HK-2 (cell line): ENCODE measurements at regions not wholly inside any gene's neighbourhood (a gene's known extent, or its start where the extent isn't known, plus 50 kb on each side); places are given as distances from the start of the nearest gene placed in this dataset.
"Not testable (repeated sequence)": the region's sequence is repeated elsewhere in the genome, so short reads cannot be mapped to it uniquely, and the experiment has no call there.

ENCODE experiments used
- DNase-seq: peaks from one replicate; pipeline ENCODE4 v3.0.0-alpha.2; 2018; ENCODE audit not compliant: unreplicated experiment

GRCh38 chr9:119924736-119925135 lies 555.5 kb upstream of the BRINP1 start:
- DNase-seq, result no peak

DNA sequence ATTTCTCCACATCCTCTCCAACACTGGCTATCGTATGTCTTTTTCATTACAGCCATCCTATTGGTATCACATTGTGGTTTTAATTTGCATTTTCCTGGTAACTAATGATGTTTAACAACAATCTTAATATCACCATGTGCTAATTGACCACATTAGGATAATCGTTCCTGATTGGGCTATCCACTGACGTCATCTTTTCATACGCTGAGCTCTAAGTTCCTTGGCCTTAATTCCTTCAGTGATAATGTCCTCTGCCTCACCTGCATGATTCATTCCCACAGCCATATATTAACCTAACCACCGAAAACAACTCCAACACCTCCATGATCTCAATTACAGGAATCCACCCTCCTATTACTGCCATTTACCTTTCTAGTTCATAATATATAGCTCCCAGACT lies 547.9 kb upstream of the BRINP1 start:
- DNase-seq, result no peak

GRCh38 chr9:119907056-119907455 lies 537.8 kb upstream of the BRINP1 start:
- DNase-seq, result no peak

- no peak for DNase-seq
Observed at GRCh38 chr9:119905724-119906123, 536.5 kb upstream of the BRINP1 start.

- DNase-seq, result no peak
Observed at GRCh38 chr9:119903851-119904250, 534.6 kb upstream of the BRINP1 start.

- DNase-seq, result no peak
Observed at GRCh38 chr9:119902611-119903010, 533.4 kb upstream of the BRINP1 start.

DNA sequence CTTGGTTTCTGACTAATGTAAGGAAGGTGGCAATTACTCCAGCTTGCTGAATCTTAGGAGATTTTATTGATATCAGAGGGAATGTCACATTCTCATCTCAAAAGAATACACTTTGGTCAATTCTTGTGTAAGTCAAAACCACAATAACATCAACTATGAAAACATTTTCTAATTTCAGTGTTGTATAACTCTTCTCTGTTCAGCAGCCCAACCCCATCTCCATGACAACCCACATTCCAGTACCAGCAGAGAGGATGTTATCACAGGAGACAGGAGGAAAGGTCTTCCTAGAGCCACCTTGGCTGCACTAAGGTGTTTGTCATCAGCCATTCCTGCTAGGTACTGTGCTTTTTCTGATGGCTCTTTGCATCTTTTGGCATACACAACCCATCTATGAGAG lies 529.1 kb upstream of the BRINP1 start:
- no peak for DNase-seq

GRCh38 chr9:119884438-119884837 lies 515.2 kb upstream of the BRINP1 start:
- no peak for DNase-seq

DNA sequence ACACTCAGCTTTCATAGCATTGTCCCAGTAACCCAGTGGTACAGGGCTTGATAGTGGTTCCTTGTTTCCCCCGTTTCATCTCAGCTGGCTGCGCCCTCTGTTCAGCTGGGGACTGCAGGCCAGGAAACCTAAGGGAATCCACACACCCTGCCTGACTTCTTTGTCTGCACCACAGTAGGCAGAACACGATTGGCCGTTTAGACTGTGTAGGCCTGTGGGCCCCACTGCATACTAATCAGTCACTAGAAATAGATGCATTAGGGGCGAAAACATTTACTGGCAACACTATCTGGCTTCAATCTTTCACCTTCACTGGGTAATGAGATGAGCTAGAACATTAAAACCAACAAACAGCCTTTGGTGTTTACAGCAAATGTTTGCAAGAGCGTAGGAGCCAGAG lies 512.7 kb upstream of the BRINP1 start:
- no peak for DNase-seq

DNA sequence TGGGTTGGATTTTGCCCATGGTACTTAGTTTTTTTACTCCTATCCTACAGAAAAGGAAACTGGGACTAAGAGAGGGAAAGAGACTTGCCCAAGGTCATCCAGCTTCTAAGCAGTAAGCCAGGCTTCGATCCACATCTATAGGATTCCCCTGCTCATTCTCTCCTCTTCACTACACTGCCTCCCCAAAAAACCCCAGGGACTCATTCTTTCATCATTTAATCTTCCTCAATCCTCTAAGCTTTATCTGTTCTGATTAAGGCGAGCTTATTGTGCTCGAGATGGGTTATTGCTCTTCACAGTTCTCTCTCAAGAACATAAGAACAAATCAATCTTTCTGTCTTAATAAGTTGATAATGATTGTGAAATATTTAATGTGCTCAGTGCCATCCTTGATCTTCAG lies 511.1 kb upstream of the BRINP1 start:
- DNase-seq, result no peak

GRCh38 chr9:119877306-119877705 lies 508.1 kb upstream of the BRINP1 start:
- no peak for DNase-seq

DNA sequence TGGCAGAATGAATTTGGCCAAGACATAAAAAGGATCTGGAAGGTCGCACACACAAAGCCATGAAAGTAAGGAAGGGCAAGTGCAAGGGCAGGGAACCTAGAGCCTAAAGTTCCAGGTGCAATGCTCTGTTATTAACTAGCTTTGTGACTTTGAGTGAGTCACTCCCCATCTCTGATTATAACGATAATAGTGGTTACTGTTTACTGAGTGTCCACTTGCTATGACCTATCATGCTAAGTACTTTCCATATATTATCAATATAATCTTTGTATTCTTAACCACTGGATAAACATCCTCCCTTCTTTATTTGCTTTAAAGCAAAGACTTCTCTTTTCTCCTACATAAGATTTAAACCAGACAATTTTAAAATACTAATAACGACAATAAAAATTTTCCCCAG lies 504.6 kb upstream of the BRINP1 start:
- DNase-seq, result no peak

- not testable (repeated sequence) for DNase-seq
Observed at GRCh38 chr9:119870251-119870650, 501.0 kb upstream of the BRINP1 start.

- no peak for DNase-seq
Observed at GRCh38 chr9:119868694-119869093, 499.5 kb upstream of the BRINP1 start.

DNA sequence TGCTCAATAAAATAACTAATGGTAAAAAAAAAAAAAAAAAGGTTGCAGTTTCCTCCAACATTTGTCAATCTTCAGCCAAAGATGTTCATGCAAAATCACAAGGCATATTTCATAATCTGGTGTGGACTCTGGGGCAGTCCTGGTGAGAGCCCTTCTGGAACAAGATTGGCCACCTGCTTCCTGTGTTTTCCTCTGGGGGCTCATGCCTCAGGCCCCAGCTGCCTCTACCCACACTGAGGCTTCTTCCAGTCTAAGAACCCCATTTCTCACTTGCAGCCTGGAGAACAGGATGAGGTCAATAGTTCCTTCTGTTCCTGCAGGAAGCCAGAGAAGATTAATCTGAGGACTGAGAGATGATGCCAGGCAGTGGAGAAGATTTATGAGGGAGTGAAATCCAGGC lies 492.6 kb upstream of the BRINP1 start:
- no peak for DNase-seq

DNA sequence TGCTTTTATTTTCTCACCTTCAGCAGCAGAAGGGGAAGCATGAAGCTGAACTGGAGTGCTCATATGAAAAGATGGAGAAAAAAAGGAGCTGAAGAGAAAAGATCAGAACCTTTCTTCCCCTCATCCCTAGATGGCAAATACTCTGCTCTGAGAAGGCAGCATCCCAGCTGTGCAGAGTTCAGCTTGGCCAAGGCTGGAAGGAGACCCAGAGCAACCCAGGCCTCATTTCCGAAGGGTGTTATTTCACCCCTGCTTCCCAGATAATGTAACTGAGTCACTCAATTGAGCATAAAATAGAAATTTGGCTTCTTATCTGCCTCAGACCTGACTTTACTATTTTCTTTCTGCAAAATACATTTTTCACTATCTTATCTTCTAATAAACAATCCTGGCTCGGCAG lies 489.9 kb upstream of the BRINP1 start:
- DNase-seq, result no peak

- no peak for DNase-seq
Observed at GRCh38 chr9:119853126-119853525, 483.9 kb upstream of the BRINP1 start.

GRCh38 chr9:119852390-119852789 lies 483.2 kb upstream of the BRINP1 start:
- DNase-seq, result no peak

DNA sequence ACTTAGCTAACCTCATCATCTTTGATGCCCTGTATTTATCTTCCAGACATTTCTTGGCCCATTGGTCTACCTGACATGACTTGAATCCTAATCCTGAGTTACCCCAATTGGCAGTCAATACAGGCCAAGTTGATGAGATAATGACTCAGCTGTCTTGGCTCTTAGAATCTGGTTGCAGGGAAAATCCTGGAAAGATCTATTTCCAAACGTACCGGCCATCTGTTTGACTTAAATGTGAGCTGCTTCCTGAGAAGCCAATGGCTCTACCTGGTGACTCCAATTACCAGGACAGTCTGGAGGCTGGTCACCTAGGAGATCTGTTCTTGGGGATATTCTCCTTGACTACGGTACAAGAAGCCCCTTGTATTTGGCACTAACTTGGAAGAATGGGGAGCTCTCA lies 475.2 kb upstream of the BRINP1 start:
- DNase-seq, result no peak

DNA sequence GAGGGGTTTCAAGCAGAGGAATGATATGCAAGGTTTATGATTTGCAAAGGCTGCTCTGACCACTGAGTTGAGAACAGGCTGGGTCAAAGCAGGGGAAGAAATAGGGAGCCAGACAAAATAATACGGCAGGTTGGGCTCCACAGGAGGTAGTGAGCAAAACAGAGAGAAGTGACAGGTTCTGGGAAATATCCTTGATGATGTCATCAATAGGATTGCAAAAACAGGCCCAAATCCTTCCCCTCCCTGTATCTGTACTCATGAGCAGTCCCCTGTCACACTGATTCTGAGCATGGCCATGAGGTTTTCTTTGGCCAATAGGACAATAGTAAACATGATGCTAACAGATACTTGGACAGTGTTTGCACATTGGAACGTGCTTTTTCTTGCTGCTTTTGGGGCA lies 471.8 kb upstream of the BRINP1 start:
- no peak for DNase-seq

- no peak for DNase-seq
Observed at GRCh38 chr9:119839888-119840287, 470.7 kb upstream of the BRINP1 start.

DNA sequence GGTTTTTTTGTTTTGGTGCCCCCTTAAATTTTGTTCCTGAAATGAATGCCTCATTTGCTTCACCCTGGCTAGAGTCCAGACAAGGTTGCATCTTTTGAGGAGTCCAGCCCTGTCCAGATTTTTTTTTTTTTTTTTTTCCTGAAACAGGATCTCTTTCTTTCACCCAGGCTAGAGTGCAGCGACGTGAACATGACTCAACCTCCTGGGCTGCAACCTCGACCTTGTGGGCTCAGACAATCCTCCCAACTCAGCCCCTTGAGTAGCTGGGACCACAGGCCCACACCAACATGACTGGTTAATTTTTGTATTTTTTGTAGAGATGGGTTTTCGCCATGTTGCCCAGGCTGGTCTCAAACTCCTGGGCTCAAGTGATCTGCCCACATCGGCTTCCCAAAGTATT lies 469.0 kb upstream of the BRINP1 start:
- DNase-seq, result no peak

DNA sequence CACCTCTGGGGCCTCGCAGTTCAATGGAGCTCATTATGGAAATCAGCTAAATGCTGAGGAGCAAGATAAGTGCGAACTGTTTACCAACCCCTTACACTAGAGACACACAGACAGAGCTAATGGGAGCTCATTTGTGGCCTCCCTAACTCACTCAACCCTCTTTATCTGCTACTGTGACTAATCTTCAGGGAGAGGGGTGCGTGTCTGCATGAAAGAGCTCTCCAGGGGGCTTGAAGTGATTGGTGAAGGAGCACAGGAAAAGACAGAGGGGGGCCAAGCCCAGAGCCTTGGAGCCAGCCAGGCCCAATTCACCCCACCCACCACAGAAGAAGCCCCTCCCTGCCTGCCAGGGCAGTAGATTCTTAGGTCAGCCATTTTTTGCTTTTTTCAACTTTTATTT lies 466.8 kb upstream of the BRINP1 start:
- no peak for DNase-seq

GRCh38 chr9:119834064-119834620 lies 464.9 kb upstream of the BRINP1 start:
- no peak for DNase-seq

- no peak for DNase-seq
Observed at GRCh38 chr9:119831309-119831708, 462.1 kb upstream of the BRINP1 start.
